ENCODE measurements at regions not wholly inside any gene's neighbourhood (a gene's known extent, or its start where the extent isn't known, plus 50 kb on each side); places are given as distances from the start of the nearest gene placed in this dataset.

DNA sequence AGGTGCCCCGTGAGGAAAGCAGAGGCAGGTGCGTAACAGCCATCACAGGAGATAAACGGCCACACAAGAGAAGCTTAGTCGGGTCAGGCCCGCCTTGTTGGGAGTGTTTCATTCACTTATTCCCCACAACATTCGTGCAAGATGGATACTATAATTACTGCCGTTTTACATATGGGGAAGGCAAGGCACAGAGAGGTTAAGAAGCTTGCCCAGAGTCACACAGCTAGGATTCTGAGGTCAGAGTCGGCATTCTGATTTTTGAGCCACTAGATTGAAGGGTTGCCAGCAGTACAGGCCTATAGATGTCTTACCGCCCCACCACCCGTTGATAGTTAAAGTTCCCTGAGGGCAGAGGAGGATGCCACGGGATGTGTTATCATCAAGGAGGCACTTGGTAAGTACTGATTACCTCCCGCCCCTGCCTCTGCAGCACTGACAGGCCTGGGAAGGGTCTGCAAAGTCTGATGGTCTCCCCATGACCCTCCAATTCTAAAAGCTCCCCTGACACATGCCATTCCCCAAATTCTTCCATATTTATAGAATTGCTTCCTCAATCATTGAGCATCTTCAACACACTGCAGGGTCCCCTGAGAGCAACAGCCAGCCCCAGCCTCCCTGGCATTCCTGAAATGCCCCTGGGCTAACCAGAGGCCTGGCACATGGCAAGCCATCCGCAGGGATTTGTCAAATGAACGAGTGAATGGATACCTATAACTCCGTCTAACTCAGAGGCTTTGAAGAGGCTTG is 74.7 kb upstream of the CLDN14 start:
- WGBS (ENCODE audit: extremely low coverage, insufficient read length, low lambda C conversion rate) = no CpG with 5 or more reads among the region's 15 CpGs

More for the DNA sequence above, 74.7 kb upstream of the CLDN14 start:
- TF ChIP-seq, protein P1, sequence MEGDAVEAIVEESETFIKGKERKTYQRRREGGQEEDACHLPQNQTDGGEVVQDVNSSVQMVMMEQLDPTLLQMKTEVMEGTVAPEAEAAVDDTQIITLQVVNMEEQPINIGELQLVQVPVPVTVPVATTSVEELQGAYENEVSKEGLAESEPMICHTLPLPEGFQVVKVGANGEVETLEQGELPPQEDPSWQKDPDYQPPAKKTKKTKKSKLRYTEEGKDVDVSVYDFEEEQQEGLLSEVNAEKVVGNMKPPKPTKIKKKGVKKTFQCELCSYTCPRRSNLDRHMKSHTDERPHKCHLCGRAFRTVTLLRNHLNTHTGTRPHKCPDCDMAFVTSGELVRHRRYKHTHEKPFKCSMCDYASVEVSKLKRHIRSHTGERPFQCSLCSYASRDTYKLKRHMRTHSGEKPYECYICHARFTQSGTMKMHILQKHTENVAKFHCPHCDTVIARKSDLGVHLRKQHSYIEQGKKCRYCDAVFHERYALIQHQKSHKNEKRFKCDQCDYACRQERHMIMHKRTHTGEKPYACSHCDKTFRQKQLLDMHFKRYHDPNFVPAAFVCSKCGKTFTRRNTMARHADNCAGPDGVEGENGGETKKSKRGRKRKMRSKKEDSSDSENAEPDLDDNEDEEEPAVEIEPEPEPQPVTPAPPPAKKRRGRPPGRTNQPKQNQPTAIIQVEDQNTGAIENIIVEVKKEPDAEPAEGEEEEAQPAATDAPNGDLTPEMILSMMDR (conservative IDR thresholded peaks at IDR 0.05) = no peak
- Mint-ChIP-seq H3K27me3 (ENCODE audit: low read depth) (no peaks in the 10 kb centered on the region; the same call in 1 of the 2 replicates), H3K27ac (no peak overlapping the region; a peak in 1 of 7 replicates), H3K4me3 (no peak overlapping the region), H3K36me3 (ENCODE audit: insufficient read depth in 1 of 3, low read depth in 3 of 3) (no peaks in the 10 kb centered on the region), H3K4me1 (peaks cover 12 to 20% of the 10 kb centered on the region in 2 experiments), H3K9me3 (no peaks in the 10 kb centered on the region)
- Histone ChIP-seq H4K8ac (replicated peaks; ENCODE audit: insufficient read length, low read depth, low read length) (no peak overlapping the region), H4K91ac (ENCODE audit: insufficient read length, low read depth, low read length) (no peak overlapping the region), H2BK15ac (ENCODE audit: low read depth, low read length) (no peak overlapping the region), H3K23ac (ENCODE audit: insufficient read length, low read depth, low read length) (no peak overlapping the region), H3T11ph (ENCODE audit: low read length) (no peak overlapping the region), H4K20me1 (ENCODE audit: control insufficient read depth, insufficient read depth, insufficient read length) (no peaks in the 10 kb centered on the region), H3K4me2 (ENCODE audit: insufficient read depth, insufficient read length, low read length) (no peak overlapping the region), H3K9ac (ENCODE audit: extremely low read depth, insufficient read length, low read length) (no peak overlapping the region), H3K79me1 (ENCODE audit: insufficient read depth, low read depth, low read length, poor library complexity, severe bottlenecking) (no peaks in the 10 kb centered on the region), H2AK5ac (ENCODE audit: insufficient read length, low read length) (no peak overlapping the region), H3K14ac (ENCODE audit: insufficient read depth, low read length) (no peak overlapping the region), H3K27me3 (ENCODE audit: insufficient read depth, low read length) (no peaks in the 10 kb centered on the region), H3K4me1 (ENCODE audit: insufficient read depth, low read length) (no peaks in the 10 kb centered on the region), H2BK5ac (ENCODE audit: insufficient read length, low read length) (no peak overlapping the region), H3K79me2 (ENCODE audit: insufficient read depth, low read length) (no peaks in the 10 kb centered on the region), H2AFZ (ENCODE audit: low read length) (no peak overlapping the region), H2BK120ac (ENCODE audit: low read depth, low read length, poor library complexity, severe bottlenecking) (no peak overlapping the region), H3K56ac (ENCODE audit: insufficient read length, low read depth, low read length) (no peak overlapping the region), H2BK12ac (ENCODE audit: insufficient read length, low read depth, low read length) (no peak overlapping the region), H4K5ac (ENCODE audit: insufficient read length, low read depth, low read length) (no peak overlapping the region), H3K9me3 (ENCODE audit: control insufficient read depth, low read depth, low read length) (no peaks in the 10 kb centered on the region), H3K18ac (ENCODE audit: insufficient read length, low read depth, low read length) (no peak overlapping the region), H3K4ac (ENCODE audit: low read depth, low read length) (no peak overlapping the region), H3K27ac (ENCODE audit: insufficient read length, low read depth, low read length) (no peak overlapping the region), H3K23me2 (ENCODE audit: insufficient read length, low read depth, low read length, poor library complexity, severe bottlenecking) (no peaks in the 10 kb centered on the region), H2BK20ac (ENCODE audit: low read depth, low read length, poor library complexity, severe bottlenecking) (no peak overlapping the region)
- DNase-seq = no peak
